Epithelial cell of proximal tubule (primary cell): ENCODE measurements at regions not wholly inside any gene's neighbourhood (a gene's known extent, or its start where the extent isn't known, plus 50 kb on each side); places are given as distances from the start of the nearest gene placed in this dataset.

Experiments used
- DNase-seq: peaks from one replicate; pipeline ENCODE4 v3.0.0-alpha.2; 2011; ENCODE audit warnings: low read depth
- H3K4me3 ChIP-seq: 2 replicates; pipeline ENCODE4 v1.5.1; 2011; ENCODE audit warnings: low read depth, mild to moderate bottlenecking, low read length
- CTCF ChIP-seq: conservative IDR thresholded peaks from 2 replicates; pipeline ENCODE4 v1.5.1; 2012; ENCODE audit warnings: low read depth, mild to moderate bottlenecking, low read length

DNA sequence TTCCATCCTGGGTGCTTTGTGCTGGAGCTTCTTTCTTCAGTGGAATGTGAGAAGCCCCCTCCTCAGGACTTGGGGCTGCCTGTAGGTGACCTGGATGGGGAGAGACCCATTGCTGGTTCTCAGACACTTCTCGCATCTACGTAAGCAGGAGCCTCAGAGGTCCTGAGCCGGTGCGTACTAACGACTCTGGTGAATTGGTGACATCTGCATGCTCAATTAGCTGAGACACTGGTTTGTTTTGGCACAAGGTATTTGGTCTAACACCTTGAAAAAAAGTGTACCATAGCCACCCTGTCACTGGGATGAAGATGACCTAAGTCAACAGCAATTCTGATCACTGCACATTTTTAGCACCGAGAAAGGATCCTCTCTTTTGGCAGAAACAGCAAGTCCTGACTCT lies 57.7 kb downstream of the LRRC30 start:
- no peak for DNase-seq
- no peak for TF ChIP-seq CTCF
- H3K4me3 ChIP-seq, result no peak overlapping the region

GRCh38 chr18:7290077-7290476 lies 59.2 kb downstream of the LRRC30 start:
- DNase-seq, result no peak

DNA sequence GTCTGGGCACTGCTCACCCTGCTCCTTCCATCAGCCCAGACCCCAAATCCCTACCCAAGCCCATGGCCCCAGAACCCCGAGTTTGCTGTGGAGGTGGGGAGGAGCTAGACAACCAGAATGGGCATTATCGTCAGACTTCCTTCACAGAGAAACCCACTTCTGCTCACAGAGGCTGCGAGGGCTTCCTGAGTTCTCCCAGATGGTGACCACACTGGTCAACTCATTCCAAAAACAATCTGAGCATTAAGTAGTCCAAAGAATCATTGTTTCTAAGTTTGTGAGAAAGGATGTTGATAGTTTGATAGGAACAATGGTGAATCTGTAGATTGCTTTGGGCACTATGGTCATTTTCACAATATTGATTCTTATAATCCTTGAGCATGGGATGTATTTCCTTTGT lies 60.2 kb downstream of the LRRC30 start:
- no peak for DNase-seq
- TF ChIP-seq CTCF, result no peak
- H3K4me3 ChIP-seq, result no peak overlapping the region

More at GRCh38 chr18:7290077-7290476, 59.2 kb downstream of the LRRC30 start:
- TF ChIP-seq CTCF, result no peak
- H3K4me3 ChIP-seq, result no peak overlapping the region

DNA sequence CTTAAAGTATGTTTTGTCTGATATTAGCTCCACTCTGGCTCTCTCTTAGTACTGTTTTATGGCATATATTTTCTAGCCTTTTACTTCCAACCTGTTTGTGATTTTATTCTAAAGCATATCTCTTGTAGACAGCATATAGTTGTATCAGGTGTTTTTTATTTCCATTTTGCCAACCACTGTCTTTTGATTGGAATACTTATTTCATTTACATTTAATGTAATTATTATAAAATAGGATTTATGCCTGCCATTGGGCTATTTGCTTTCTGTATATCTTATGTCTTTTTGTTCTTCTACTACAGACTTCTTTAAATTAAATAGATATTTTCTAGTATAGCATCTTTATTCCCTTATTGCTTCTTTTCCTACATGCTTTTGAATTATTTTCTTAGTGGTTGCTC lies 67.3 kb downstream of the LRRC30 start:
- DNase-seq, result no peak
- TF ChIP-seq CTCF, result no peak
- no peak overlapping the region for H3K4me3 ChIP-seq

GRCh38 chr18:7301094-7301493 lies 70.2 kb downstream of the LRRC30 start:
- TF ChIP-seq CTCF, result no peak
- H3K4me3 ChIP-seq, result no peak overlapping the region
- no peak for DNase-seq

- no peak for DNase-seq
- no peak overlapping the region for H3K4me3 ChIP-seq
- no peak for TF ChIP-seq CTCF
Observed at GRCh38 chr18:7303316-7304060, 72.6 kb downstream of the LRRC30 start.

DNA sequence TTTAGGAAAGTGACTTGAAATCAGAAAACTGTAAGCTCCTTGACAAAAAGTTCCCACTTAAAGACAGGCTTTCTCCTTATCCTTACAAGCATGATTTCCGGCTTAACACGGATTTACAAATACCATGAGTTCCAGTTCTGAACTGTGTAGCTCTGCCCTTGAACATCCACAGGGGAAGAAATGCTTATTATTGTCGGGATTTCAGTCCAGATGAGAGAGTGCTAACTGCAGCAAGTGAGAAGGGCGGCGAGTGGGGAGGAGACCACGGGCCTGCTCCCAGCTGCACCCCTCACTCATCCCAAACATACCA lies 73.1 kb downstream of the LRRC30 start:
- no peak for DNase-seq
- no peak for TF ChIP-seq CTCF
- no peak overlapping the region for H3K4me3 ChIP-seq
